Kidney epithelial cell (primary cell): ENCODE measurements at regions not wholly inside any gene's neighbourhood (a gene's known extent, or its start where the extent isn't known, plus 50 kb on each side); places are given as distances from the start of the nearest gene placed in this dataset.

Source experiments
- DNase-seq: peaks from one replicate; pipeline ENCODE4 v3.0.0-alpha.2; 2010; ENCODE audit warnings: low read depth
- H3K27me3 ChIP-seq: 2 replicates; pipeline ENCODE4 v1.6.0; 2011; ENCODE audit warnings: low read length; ENCODE audit not compliant: control insufficient read depth, insufficient read depth
- H3K36me3 ChIP-seq: 2 replicates; pipeline ENCODE4 v1.5.1; 2011; ENCODE audit warnings: low read length; ENCODE audit not compliant: control insufficient read depth, insufficient read depth
- H3K4me3 ChIP-seq: 2 replicates; pipeline ENCODE4 v1.5.1; 2011; ENCODE audit warnings: low read depth, mild to moderate bottlenecking, control low read depth, low read length
- CTCF ChIP-seq: IDR thresholded peaks from 2 replicates; pipeline ENCODE4 v1.5.1; 2011; ENCODE audit warnings: mild to moderate bottlenecking, moderate library complexity, low read length, control low read depth, inconsistent platforms; ENCODE audit not compliant: insufficient read depth, poor library complexity, severe bottlenecking

- DNase-seq = no peak
- Histone ChIP-seq H3K27me3 (no peaks in the 10 kb centered on the region), H3K4me3 (no peak overlapping the region), H3K36me3 (no peaks in the 10 kb centered on the region)
- TF ChIP-seq CTCF = no peak
Observed at GRCh38 chr5:8660133-8660893, 791.4 kb downstream of the MTRR start.

GRCh38 chr5:8663374-8663773 is 794.4 kb downstream of the MTRR start:
- TF ChIP-seq CTCF = no peak
- DNase-seq = no peak
- H3K27me3 ChIP-seq = no peaks in the 10 kb centered on the region
- H3K36me3 ChIP-seq = no peaks in the 10 kb centered on the region
- no peak overlapping the region for H3K4me3 ChIP-seq

- Histone ChIP-seq H3K36me3 (no peaks in the 10 kb centered on the region), H3K4me3 (no peak overlapping the region), H3K27me3 (no peaks in the 10 kb centered on the region)
- no peak for DNase-seq
- TF ChIP-seq CTCF = no peak
Observed at GRCh38 chr5:8675182-8675581, 806.2 kb downstream of the MTRR start.

GRCh38 chr5:8676695-8677094 is 807.7 kb downstream of the MTRR start:
- TF ChIP-seq CTCF = no peak
- DNase-seq = no peak
- H3K4me3 ChIP-seq = no peak overlapping the region
- no peaks in the 10 kb centered on the region for H3K36me3 ChIP-seq
- H3K27me3 ChIP-seq = no peaks in the 10 kb centered on the region

GRCh38 chr5:8682381-8682780 is 813.4 kb downstream of the MTRR start:
- no peak overlapping the region for H3K4me3 ChIP-seq
- DNase-seq = no peak
- no peaks in the 10 kb centered on the region for H3K27me3 ChIP-seq
- no peaks in the 10 kb centered on the region for H3K36me3 ChIP-seq
- TF ChIP-seq CTCF = no peak

- TF ChIP-seq CTCF = no peak
- Histone ChIP-seq H3K4me3 (no peak overlapping the region), H3K27me3 (no peaks in the 10 kb centered on the region), H3K36me3 (no peaks in the 10 kb centered on the region)
- no peak for DNase-seq
Observed at GRCh38 chr5:8683496-8683895, 814.5 kb downstream of the MTRR start.
